ENCODE measurements at regions not wholly inside any gene's neighbourhood (a gene's known extent, or its start where the extent isn't known, plus 50 kb on each side); places are given as distances from the start of the nearest gene placed in this dataset.

- Histone ChIP-seq H3K9ac (ENCODE audit: insufficient read length, low read depth) (no peak overlapping the region), H3K27me3 (ENCODE audit: insufficient read depth, insufficient read length) (no peaks in the 10 kb centered on the region), H3K4me1 (ENCODE audit: insufficient read depth, insufficient read length) (no peaks in the 10 kb centered on the region), H3K36me3 (ENCODE audit: insufficient read depth, insufficient read length, low read length) (no peaks in the 10 kb centered on the region), H3K4me3 (ENCODE audit: insufficient read length, low read depth) (no peak overlapping the region), H3K9me3 (ENCODE audit: insufficient read depth, low read length) (no peaks in the 10 kb centered on the region)
- TF ChIP-seq YY1 (IDR thresholded peaks at IDR 0.05; ENCODE audit: insufficient read depth, insufficient read length) = no peak
- no peak for TF ChIP-seq SUZ12 (IDR thresholded peaks at IDR 0.05; ENCODE audit: extremely low read depth, insufficient read depth, insufficient read length)
- no peak for TF ChIP-seq ZNF274 (IDR thresholded peaks at IDR 0.05; ENCODE audit: low read depth, low read length)
- DNase-seq (ENCODE audit: low read depth, low spot score) = no peak
Measured at GRCh38 chr2:198351647-198352046, 547.3 kb downstream of the PLCL1 start.

- H3K4me3 ChIP-seq (ENCODE audit: insufficient read length, low read depth) = no peak overlapping the region
- DNase-seq (ENCODE audit: low read depth, low spot score) = no peak
- H3K27me3 ChIP-seq (ENCODE audit: insufficient read depth, insufficient read length) = no peaks in the 10 kb centered on the region
- H3K9ac ChIP-seq (ENCODE audit: insufficient read length, low read depth) = no peak overlapping the region
- TF ChIP-seq ZNF274 (IDR thresholded peaks at IDR 0.05; ENCODE audit: low read depth, low read length) (no peak), YY1 (IDR thresholded peaks at IDR 0.05; ENCODE audit: insufficient read depth, insufficient read length) (no peak), SUZ12 (IDR thresholded peaks at IDR 0.05; ENCODE audit: extremely low read depth, insufficient read depth, insufficient read length) (no peak)
- H3K4me1 ChIP-seq (ENCODE audit: insufficient read depth, insufficient read length) = no peaks in the 10 kb centered on the region
- no peaks in the 10 kb centered on the region for H3K36me3 ChIP-seq (ENCODE audit: insufficient read depth, insufficient read length, low read length)
- no peaks in the 10 kb centered on the region for H3K9me3 ChIP-seq (ENCODE audit: insufficient read depth, low read length)
Measured at GRCh38 chr2:198347946-198348345, 543.6 kb downstream of the PLCL1 start.

DNA sequence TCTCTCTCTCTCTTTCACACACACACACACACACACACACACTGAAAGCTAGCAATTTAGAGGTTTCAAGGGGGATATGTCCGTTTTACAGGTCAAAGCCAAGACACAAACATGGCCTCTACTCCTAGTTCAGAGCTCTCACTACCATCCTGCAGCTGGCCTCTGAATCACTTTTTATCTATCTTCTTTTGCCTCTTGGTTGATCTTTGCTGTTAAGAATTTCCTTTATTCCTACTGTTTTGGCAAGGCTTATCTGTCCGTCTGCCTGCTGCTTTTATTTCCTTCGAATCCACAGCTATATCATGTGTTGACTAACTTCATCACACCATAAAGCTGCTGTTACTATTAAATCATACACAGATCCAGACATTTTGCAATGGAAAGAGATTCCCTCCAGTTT is 543.0 kb downstream of the PLCL1 start:
- no peaks in the 10 kb centered on the region for H3K27me3 ChIP-seq (ENCODE audit: insufficient read depth, insufficient read length)
- H3K4me3 ChIP-seq (ENCODE audit: insufficient read length, low read depth) = no peak overlapping the region
- no peaks in the 10 kb centered on the region for H3K4me1 ChIP-seq (ENCODE audit: insufficient read depth, insufficient read length)
- no peaks in the 10 kb centered on the region for H3K9me3 ChIP-seq (ENCODE audit: insufficient read depth, low read length)
- TF ChIP-seq SUZ12 (IDR thresholded peaks at IDR 0.05; ENCODE audit: extremely low read depth, insufficient read depth, insufficient read length) (no peak), YY1 (IDR thresholded peaks at IDR 0.05; ENCODE audit: insufficient read depth, insufficient read length) (no peak), ZNF274 (IDR thresholded peaks at IDR 0.05; ENCODE audit: low read depth, low read length) (no peak)
- no peak overlapping the region for H3K9ac ChIP-seq (ENCODE audit: insufficient read length, low read depth)
- H3K36me3 ChIP-seq (ENCODE audit: insufficient read depth, insufficient read length, low read length) = no peaks in the 10 kb centered on the region
- DNase-seq (ENCODE audit: low read depth, low spot score) = no peak

- no peaks in the 10 kb centered on the region for H3K27me3 ChIP-seq (ENCODE audit: insufficient read depth, insufficient read length)
- H3K36me3 ChIP-seq (ENCODE audit: insufficient read depth, insufficient read length, low read length) = no peaks in the 10 kb centered on the region
- no peak for DNase-seq (ENCODE audit: low read depth, low spot score)
- H3K4me3 ChIP-seq (ENCODE audit: insufficient read length, low read depth) = no peak overlapping the region
- no peak overlapping the region for H3K9ac ChIP-seq (ENCODE audit: insufficient read length, low read depth)
- H3K9me3 ChIP-seq (ENCODE audit: insufficient read depth, low read length) = no peaks in the 10 kb centered on the region
- no peaks in the 10 kb centered on the region for H3K4me1 ChIP-seq (ENCODE audit: insufficient read depth, insufficient read length)
- TF ChIP-seq ZNF274 (IDR thresholded peaks at IDR 0.05; ENCODE audit: low read depth, low read length) (no peak), YY1 (IDR thresholded peaks at IDR 0.05; ENCODE audit: insufficient read depth, insufficient read length) (no peak), SUZ12 (IDR thresholded peaks at IDR 0.05; ENCODE audit: extremely low read depth, insufficient read depth, insufficient read length) (no peak)
Measured at GRCh38 chr2:198343471-198343870, 539.1 kb downstream of the PLCL1 start.

DNA sequence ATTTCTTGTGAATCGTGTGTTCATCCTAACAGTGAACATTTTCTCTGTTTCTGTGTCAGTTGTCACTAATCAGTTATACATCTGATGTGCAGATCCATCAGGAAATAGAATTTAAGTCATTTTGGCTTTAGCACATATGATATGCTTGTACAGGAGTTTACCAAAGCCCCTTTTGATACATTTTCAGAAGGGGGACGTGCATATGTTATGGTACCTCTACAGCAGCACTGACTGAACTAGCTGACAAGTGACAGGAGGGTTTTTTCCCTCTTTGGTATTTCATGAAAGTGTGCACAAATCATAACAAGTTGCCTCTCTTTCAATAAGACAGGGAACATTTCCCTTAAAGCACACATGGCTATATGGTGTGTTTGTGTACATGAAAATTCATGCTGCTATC is 536.5 kb downstream of the PLCL1 start:
- no peak overlapping the region for H3K4me3 ChIP-seq (ENCODE audit: insufficient read length, low read depth)
- TF ChIP-seq YY1 (IDR thresholded peaks at IDR 0.05; ENCODE audit: insufficient read depth, insufficient read length) (no peak), ZNF274 (IDR thresholded peaks at IDR 0.05; ENCODE audit: low read depth, low read length) (no peak), SUZ12 (IDR thresholded peaks at IDR 0.05; ENCODE audit: extremely low read depth, insufficient read depth, insufficient read length) (no peak)
- DNase-seq (ENCODE audit: low read depth, low spot score) = no peak
- H3K9ac ChIP-seq (ENCODE audit: insufficient read length, low read depth) = no peak overlapping the region
- no peaks in the 10 kb centered on the region for H3K4me1 ChIP-seq (ENCODE audit: insufficient read depth, insufficient read length)
- H3K9me3 ChIP-seq (ENCODE audit: insufficient read depth, low read length) = no peaks in the 10 kb centered on the region
- no peaks in the 10 kb centered on the region for H3K27me3 ChIP-seq (ENCODE audit: insufficient read depth, insufficient read length)
- no peaks in the 10 kb centered on the region for H3K36me3 ChIP-seq (ENCODE audit: insufficient read depth, insufficient read length, low read length)

GRCh38 chr2:198339116-198339515 is 534.7 kb downstream of the PLCL1 start:
- no peak overlapping the region for H3K4me3 ChIP-seq (ENCODE audit: insufficient read length, low read depth)
- no peak for TF ChIP-seq SUZ12 (IDR thresholded peaks at IDR 0.05; ENCODE audit: extremely low read depth, insufficient read depth, insufficient read length)
- TF ChIP-seq YY1 (IDR thresholded peaks at IDR 0.05; ENCODE audit: insufficient read depth, insufficient read length) = no peak
- TF ChIP-seq ZNF274 (IDR thresholded peaks at IDR 0.05; ENCODE audit: low read depth, low read length) = no peak
- H3K9me3 ChIP-seq (ENCODE audit: insufficient read depth, low read length) = no peaks in the 10 kb centered on the region
- no peaks in the 10 kb centered on the region for H3K4me1 ChIP-seq (ENCODE audit: insufficient read depth, insufficient read length)
- no peaks in the 10 kb centered on the region for H3K36me3 ChIP-seq (ENCODE audit: insufficient read depth, insufficient read length, low read length)
- H3K9ac ChIP-seq (ENCODE audit: insufficient read length, low read depth) = no peak overlapping the region
- no peak for DNase-seq (ENCODE audit: low read depth, low spot score)
- H3K27me3 ChIP-seq (ENCODE audit: insufficient read depth, insufficient read length) = no peaks in the 10 kb centered on the region

DNA sequence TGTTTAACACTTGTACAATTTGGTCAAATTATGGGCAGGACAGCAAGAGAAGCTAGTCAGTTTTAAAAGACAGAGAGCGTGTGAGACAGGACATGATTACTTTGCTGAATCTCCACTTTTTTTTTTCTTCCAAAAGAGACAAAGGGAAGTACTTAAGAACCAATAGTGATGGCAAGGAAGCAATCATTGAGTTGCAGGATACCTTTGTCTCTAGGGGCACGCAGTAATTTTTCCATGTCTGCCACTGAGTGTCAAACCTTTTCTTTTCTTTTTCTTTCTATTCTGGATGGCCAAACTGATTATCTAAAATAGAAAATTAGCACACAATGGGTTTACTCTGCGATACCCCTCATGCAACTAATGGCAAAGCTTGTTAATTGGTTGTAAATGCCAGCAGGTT is 533.0 kb downstream of the PLCL1 start:
- Histone ChIP-seq H3K36me3 (ENCODE audit: insufficient read depth, insufficient read length, low read length) (no peaks in the 10 kb centered on the region), H3K9ac (ENCODE audit: insufficient read length, low read depth) (no peak overlapping the region), H3K9me3 (ENCODE audit: insufficient read depth, low read length) (no peaks in the 10 kb centered on the region), H3K4me3 (ENCODE audit: insufficient read length, low read depth) (no peak overlapping the region), H3K27me3 (ENCODE audit: insufficient read depth, insufficient read length) (no peaks in the 10 kb centered on the region), H3K4me1 (ENCODE audit: insufficient read depth, insufficient read length) (no peaks in the 10 kb centered on the region)
- peak; percentile 36 for DNase-seq (ENCODE audit: low read depth, low spot score)
- no peak for TF ChIP-seq SUZ12 (IDR thresholded peaks at IDR 0.05; ENCODE audit: extremely low read depth, insufficient read depth, insufficient read length)
- TF ChIP-seq YY1 (IDR thresholded peaks at IDR 0.05; ENCODE audit: insufficient read depth, insufficient read length) = no peak
- TF ChIP-seq ZNF274 (IDR thresholded peaks at IDR 0.05; ENCODE audit: low read depth, low read length) = no peak

GRCh38 chr2:198328454-198328853 is 524.1 kb downstream of the PLCL1 start:
- Histone ChIP-seq H3K4me1 (ENCODE audit: insufficient read depth, insufficient read length) (no peaks in the 10 kb centered on the region), H3K9me3 (ENCODE audit: insufficient read depth, low read length) (no peaks in the 10 kb centered on the region), H3K27me3 (ENCODE audit: insufficient read depth, insufficient read length) (no peaks in the 10 kb centered on the region), H3K9ac (ENCODE audit: insufficient read length, low read depth) (no peak overlapping the region), H3K4me3 (ENCODE audit: insufficient read length, low read depth) (no peak overlapping the region), H3K36me3 (ENCODE audit: insufficient read depth, insufficient read length, low read length) (no peaks in the 10 kb centered on the region)
- DNase-seq (ENCODE audit: low read depth, low spot score) = no peak
- TF ChIP-seq YY1 (IDR thresholded peaks at IDR 0.05; ENCODE audit: insufficient read depth, insufficient read length) (no peak), SUZ12 (IDR thresholded peaks at IDR 0.05; ENCODE audit: extremely low read depth, insufficient read depth, insufficient read length) (no peak), ZNF274 (IDR thresholded peaks at IDR 0.05; ENCODE audit: low read depth, low read length) (no peak)
